ENCODE measurements at regions not wholly inside any gene's neighbourhood (a gene's known extent, or its start where the extent isn't known, plus 50 kb on each side); places are given as distances from the start of the nearest gene placed in this dataset.

GRCh38 chr6:97461218-97461617 is 178.2 kb upstream of the MMS22L start:
- no peak overlapping the region for H2AFZ ChIP-seq (ENCODE audit: low read length)
- H3K36me3 ChIP-seq (ENCODE audit: insufficient read depth, low read length): no peaks in the 10 kb centered on the region
- no peaks in the 10 kb centered on the region for H3F3A ChIP-seq (ENCODE audit: low read depth)
- no peaks in the 10 kb centered on the region for H3K4me1 ChIP-seq (ENCODE audit: insufficient read depth, low read length, poor library complexity, severe bottlenecking)
- H4K20me1 ChIP-seq (ENCODE audit: insufficient read depth, low read length, poor library complexity, severe bottlenecking): no peaks in the 10 kb centered on the region
- no peak overlapping the region for H3K4me3 ChIP-seq (ENCODE audit: low read length, poor library complexity, severe bottlenecking)
- H3K27me3 ChIP-seq (ENCODE audit: insufficient read depth, low read length, poor library complexity, severe bottlenecking): no peaks in the 10 kb centered on the region
- H3K79me2 ChIP-seq (ENCODE audit: insufficient read depth, low read length): no peaks in the 10 kb centered on the region
- no peak for TF ChIP-seq CTCF (conservative IDR thresholded peaks at IDR 0.05; ENCODE audit: low read length)
- TF ChIP-seq EZH2phosphoT487 (IDR thresholded peaks at IDR 0.05; ENCODE audit: borderline replicate concordance): no peak
- H3K9me3 ChIP-seq (ENCODE audit: insufficient read depth, low read depth, low read length): no peaks in the 10 kb centered on the region
- no peaks in the 10 kb centered on the region for H3K9me2 ChIP-seq (replicated peaks; ENCODE audit: low read depth, low read length)
- no peak overlapping the region for H3K4me2 ChIP-seq (ENCODE audit: low read depth, low read length, poor library complexity, severe bottlenecking)
- H3K9ac ChIP-seq (ENCODE audit: low read depth, low read length, poor library complexity, severe bottlenecking): no peak overlapping the region

GRCh38 chr6:97462031-97462430 is 179.0 kb upstream of the MMS22L start:
- TF ChIP-seq EZH2phosphoT487 (IDR thresholded peaks at IDR 0.05; ENCODE audit: borderline replicate concordance): no peak
- no peak for TF ChIP-seq CTCF (conservative IDR thresholded peaks at IDR 0.05; ENCODE audit: low read length)
- no peaks in the 10 kb centered on the region for H3K79me2 ChIP-seq (ENCODE audit: insufficient read depth, low read length)
- H3F3A ChIP-seq (ENCODE audit: low read depth): no peaks in the 10 kb centered on the region
- no peak overlapping the region for H3K9ac ChIP-seq (ENCODE audit: low read depth, low read length, poor library complexity, severe bottlenecking)
- H3K27me3 ChIP-seq (ENCODE audit: insufficient read depth, low read length, poor library complexity, severe bottlenecking): no peaks in the 10 kb centered on the region
- H3K36me3 ChIP-seq (ENCODE audit: insufficient read depth, low read length): no peaks in the 10 kb centered on the region
- no peak overlapping the region for H2AFZ ChIP-seq (ENCODE audit: low read length)
- no peaks in the 10 kb centered on the region for H3K4me1 ChIP-seq (ENCODE audit: insufficient read depth, low read length, poor library complexity, severe bottlenecking)
- no peaks in the 10 kb centered on the region for H3K9me3 ChIP-seq (ENCODE audit: insufficient read depth, low read depth, low read length)
- no peaks in the 10 kb centered on the region for H4K20me1 ChIP-seq (ENCODE audit: insufficient read depth, low read length, poor library complexity, severe bottlenecking)
- no peak overlapping the region for H3K4me2 ChIP-seq (ENCODE audit: low read depth, low read length, poor library complexity, severe bottlenecking)
- no peak overlapping the region for H3K4me3 ChIP-seq (ENCODE audit: low read length, poor library complexity, severe bottlenecking)
- H3K9me2 ChIP-seq (replicated peaks; ENCODE audit: low read depth, low read length): no peaks in the 10 kb centered on the region

- TF ChIP-seq CTCF (conservative IDR thresholded peaks at IDR 0.05; ENCODE audit: low read length) (no peak), EZH2phosphoT487 (IDR thresholded peaks at IDR 0.05; ENCODE audit: borderline replicate concordance) (no peak)
- no peaks in the 10 kb centered on the region for H3K27me3 ChIP-seq (ENCODE audit: insufficient read depth, low read length, poor library complexity, severe bottlenecking)
- no peaks in the 10 kb centered on the region for H3K36me3 ChIP-seq (ENCODE audit: insufficient read depth, low read length)
Observed at GRCh38 chr6:97462938-97463598, 180.1 kb upstream of the MMS22L start.

More at GRCh38 chr6:97462938-97463598, 180.1 kb upstream of the MMS22L start:
- no peaks in the 10 kb centered on the region for H3K9me3 ChIP-seq (ENCODE audit: insufficient read depth, low read depth, low read length)
- H2AFZ ChIP-seq (ENCODE audit: low read length): no peak overlapping the region
- no peaks in the 10 kb centered on the region for H3K9me2 ChIP-seq (replicated peaks; ENCODE audit: low read depth, low read length)
- no peaks in the 10 kb centered on the region for H3K79me2 ChIP-seq (ENCODE audit: insufficient read depth, low read length)
- no peaks in the 10 kb centered on the region for H3K4me1 ChIP-seq (ENCODE audit: insufficient read depth, low read length, poor library complexity, severe bottlenecking)
- no peaks in the 10 kb centered on the region for H3F3A ChIP-seq (ENCODE audit: low read depth)
- no peak overlapping the region for H3K4me3 ChIP-seq (ENCODE audit: low read length, poor library complexity, severe bottlenecking)
- no peaks in the 10 kb centered on the region for H4K20me1 ChIP-seq (ENCODE audit: insufficient read depth, low read length, poor library complexity, severe bottlenecking)
- H3K4me2 ChIP-seq (ENCODE audit: low read depth, low read length, poor library complexity, severe bottlenecking): no peak overlapping the region
- H3K9ac ChIP-seq (ENCODE audit: low read depth, low read length, poor library complexity, severe bottlenecking): no peak overlapping the region
